Right ventricle myocardium inferior (tissue), 1 donor: ENCODE measurements at regions not wholly inside any gene's neighbourhood (a gene's known extent, or its start where the extent isn't known, plus 50 kb on each side); places are given as distances from the start of the nearest gene placed in this dataset.

Experiments used
- ATAC-seq: fragments of 200-7000 bp; cut with Tn5 transposase; one replicate; pipeline ENCODE4 v1.9.1; 2020; ENCODE audit warnings: mild to moderate bottlenecking, moderate library complexity
- DNase-seq: peaks from one replicate; pipeline ENCODE4 v3.0.0; 2021; ENCODE audit errors: missing footprints
- intact Hi-C: fragments of 100-400 bp; cut with DNase I; formaldehyde crosslinking; loops from one replicate; pipeline ENCODE4 v1.11.0; 2022
- donor health status: DM: no; HTN: yes; CAD: no; lungs with severe emphysema.

- intact Hi-C loops, result no loop called here
- ATAC-seq, result no peak
These were observed 463.7 kb upstream of the SEMA3A start for GRCh38 chr7:84658286-84658685.

GRCh38 chr7:84654273-84654672, 459.7 kb upstream of the SEMA3A start:
- intact Hi-C loops, result no loop called here
- ATAC-seq, result no peak
- DNase-seq, result no peak

More at GRCh38 chr7:84658286-84658685, 463.7 kb upstream of the SEMA3A start:
- no peak for DNase-seq

GRCh38 chr7:84651876-84652275, 457.3 kb upstream of the SEMA3A start:
- no peak for DNase-seq
- no peak for ATAC-seq
- intact Hi-C loops, result no loop called here

DNA sequence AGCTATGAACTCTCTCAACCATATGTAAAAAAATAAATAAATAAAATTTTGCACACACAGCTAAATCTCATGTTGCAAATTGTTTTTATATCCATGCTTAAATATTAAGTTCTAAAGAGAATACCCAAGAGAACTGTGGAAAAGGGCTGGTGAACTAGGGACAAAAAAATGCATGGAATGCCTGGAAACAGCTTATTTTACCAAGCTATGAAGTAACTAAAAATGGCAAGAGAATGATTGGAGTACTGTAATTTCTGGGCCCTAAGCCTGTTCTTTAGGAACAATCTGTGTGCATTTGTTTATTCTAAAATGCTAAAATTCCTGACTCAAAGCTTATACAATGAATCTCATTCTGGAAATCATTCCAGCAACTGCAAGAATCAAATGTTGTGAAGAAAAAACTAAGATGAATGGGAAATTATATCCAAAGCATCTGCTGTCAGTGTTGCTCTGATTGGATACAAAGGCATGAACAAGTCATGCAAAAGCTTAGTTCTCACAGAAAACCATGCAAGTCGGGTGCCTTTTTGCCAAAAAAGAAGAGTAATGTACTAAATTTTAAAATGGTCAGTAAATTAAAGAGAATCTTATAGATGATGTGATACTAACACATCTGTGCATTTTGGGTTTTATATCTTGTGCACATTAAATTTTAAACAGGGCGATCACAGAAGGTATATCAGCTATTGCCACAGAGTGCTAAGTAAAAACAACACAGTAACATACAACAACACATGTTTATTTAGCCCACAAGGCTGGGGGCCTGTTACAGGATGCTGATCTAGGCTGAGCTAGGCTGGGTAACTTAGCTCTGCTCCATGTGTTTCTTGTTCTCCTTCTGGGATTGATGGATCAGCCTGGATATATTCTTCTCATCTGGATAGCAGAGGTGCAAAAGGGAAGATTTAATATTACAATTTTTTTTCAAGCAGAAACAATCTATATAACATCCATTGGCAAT, 453.5 kb upstream of the SEMA3A start:
- DNase-seq, result no peak
- intact Hi-C loops, result no loop called here
- ATAC-seq, result no peak

GRCh38 chr7:84642611-84643010, 448.0 kb upstream of the SEMA3A start:
- no peak for DNase-seq
- ATAC-seq, result no peak
- intact Hi-C loops, result no loop called here

- ATAC-seq (no peak), DNase-seq (no peak)
- intact Hi-C loops, result no loop called here
These were observed 446.0 kb upstream of the SEMA3A start for GRCh38 chr7:84640637-84641036.

DNA sequence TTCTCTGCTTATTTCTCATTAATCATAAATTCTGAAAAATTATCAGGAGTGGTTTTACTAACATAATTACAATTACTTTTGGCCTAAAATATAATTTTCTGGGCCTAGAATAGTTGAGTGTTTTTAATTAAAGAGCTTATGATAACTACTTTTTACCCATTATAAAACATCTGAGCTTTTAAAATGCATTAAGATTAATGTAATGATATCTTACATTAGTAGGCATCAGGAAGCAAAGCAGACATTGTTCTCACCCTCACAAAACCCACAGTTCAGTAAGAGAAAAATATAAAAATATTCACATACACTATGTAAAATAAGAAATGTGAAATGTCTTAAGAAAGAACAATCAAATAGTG, 443.7 kb upstream of the SEMA3A start:
- DNase-seq, result no peak
- ATAC-seq, result no peak
- intact Hi-C loops, result no loop called here

- no peak for ATAC-seq
- DNase-seq, result no peak
- intact Hi-C loops, result no loop called here
These were observed 443.2 kb upstream of the SEMA3A start for GRCh38 chr7:84637568-84638338.

GRCh38 chr7:84631913-84632312, 437.3 kb upstream of the SEMA3A start:
- intact Hi-C loops, result no loop called here
- DNase-seq (no peak), ATAC-seq (no peak)

- DNase-seq, result no peak
- intact Hi-C loops, result no loop called here
- ATAC-seq, result no peak
These were observed 435.2 kb upstream of the SEMA3A start for GRCh38 chr7:84629640-84630318.

DNA sequence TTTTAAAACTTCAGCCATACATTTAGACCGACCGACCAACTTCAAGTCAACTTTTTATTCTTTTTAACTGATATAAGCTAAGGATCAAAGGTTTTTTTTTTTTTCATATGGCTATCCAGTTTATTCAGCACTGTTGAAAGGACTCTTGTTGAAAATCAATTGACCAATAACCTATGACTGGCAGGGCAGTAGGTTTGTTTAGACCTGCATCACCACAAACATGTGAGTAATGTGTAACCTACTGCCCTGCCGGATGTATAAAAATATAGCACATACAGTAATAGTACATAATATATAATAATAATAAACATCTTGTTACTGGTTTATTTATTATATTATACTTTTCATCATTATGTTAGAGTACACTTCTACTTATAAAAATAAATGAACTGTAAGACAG, 434.6 kb upstream of the SEMA3A start:
- ATAC-seq (no peak), DNase-seq (no peak)
- intact Hi-C loops, result no loop called here

DNA sequence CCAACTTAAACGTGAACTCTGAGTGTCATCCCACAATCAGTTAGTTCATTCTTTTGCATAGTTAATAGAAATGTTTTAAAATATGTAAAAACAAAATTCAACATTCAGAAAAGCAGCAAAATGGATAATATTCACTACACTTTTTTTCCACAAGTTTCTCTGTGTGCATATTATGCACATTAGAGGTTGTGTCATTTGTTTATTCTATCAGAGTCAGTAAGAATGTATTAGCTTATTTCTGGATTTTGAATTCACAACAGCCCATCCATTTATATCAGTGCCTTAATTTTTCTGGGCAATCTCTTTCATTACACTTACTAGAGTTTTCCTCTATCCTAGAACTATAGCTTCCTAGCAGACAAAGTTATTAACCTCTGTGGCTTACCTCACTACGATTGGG, 432.7 kb upstream of the SEMA3A start:
- DNase-seq (no peak), ATAC-seq (no peak)
- intact Hi-C loops, result no loop called here

DNA sequence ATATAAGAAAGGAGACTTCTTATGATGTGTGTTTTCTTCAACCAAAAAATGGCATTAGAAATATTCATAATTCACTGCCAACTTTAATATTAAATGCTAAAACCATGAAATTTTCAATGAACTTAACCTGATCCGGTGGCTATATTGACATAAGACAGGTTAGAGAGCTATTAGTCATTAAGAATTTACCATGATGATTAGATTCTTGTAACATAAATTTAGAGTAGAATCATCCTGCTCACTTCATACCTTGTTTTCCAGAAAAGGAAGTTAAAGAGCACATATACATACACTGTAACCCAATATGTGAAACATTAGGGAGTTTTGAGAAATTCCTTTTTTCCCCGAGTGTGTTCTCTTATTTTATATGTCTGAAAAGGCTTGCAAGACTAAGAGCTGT, 430.3 kb upstream of the SEMA3A start:
- DNase-seq (no peak), ATAC-seq (no peak)
- intact Hi-C loops, result no loop called here

GRCh38 chr7:84624527-84624926, 429.9 kb upstream of the SEMA3A start:
- intact Hi-C loops, result no loop called here
- DNase-seq (no peak), ATAC-seq (no peak)

DNA sequence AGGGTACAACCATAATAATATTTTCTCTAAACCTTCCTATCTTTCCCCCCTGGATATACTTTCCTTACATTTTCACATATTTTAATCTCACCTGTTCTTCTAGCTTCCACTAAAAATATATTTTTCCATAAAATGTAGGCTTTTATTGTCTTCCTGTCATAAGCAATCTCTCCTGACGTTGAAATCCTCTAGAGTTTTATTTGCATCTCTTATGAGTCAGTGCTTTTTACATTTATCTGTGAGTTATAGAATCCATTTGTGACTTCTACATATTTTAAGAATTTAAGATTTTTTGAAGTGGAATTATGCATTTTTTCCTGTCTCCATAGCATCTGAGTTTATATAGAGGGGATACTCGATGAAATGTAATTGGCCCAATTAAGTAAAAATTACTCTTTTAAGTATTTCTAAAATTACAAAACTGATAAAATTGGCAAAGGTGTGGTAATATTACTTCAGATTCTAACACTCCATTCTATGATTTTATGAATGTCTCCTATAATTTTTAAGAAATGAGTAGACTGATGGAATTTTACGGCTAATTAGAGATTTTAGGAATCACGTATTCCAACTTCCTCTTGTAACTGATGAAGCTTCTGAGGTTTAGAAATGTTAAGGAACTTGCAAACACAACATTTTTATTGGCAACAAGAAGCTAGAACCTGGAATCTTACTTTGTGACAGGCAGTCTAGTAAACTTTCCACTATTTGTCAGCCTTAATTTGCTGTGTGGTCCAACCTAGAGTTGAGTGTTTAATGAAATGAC, 422.9 kb upstream of the SEMA3A start:
- no peak for ATAC-seq
- intact Hi-C loops, result no loop called here
- no peak for DNase-seq

DNA sequence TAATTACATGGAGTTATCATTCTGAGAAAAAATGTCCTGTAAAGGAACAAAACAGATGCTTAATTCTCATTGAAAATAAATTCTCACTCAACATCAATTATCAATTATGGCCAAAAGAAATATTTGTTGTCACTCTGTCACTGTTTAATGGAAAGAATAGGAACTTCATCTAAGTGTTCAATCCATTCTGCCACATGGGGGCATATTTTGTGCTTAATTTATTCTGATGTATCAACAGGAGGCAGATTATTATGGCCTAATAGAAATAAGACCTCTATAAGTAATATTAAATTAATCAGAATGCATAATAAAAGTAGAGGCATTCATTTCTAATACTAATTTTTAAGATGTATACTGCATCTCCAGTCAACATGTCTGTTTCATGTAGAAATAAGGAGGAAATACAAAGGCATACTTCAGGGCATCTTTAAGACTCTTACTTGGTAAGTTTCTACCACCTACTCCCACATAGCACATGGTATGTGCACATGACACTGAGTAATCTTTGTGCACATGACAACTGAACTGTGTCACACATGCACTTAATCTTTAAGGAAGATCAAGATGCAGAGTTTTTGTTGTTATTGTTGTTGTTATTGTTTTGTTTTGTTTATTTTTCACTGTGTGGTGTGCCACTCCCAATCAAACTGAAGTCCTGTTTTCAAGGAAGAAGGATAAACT, 420.4 kb upstream of the SEMA3A start:
- intact Hi-C loops, result no loop called here
- ATAC-seq (no peak), DNase-seq (no peak)

- no peak for DNase-seq
- intact Hi-C loops, result no loop called here
- no peak for ATAC-seq
These were observed 418.5 kb upstream of the SEMA3A start for GRCh38 chr7:84612981-84613681.

DNA sequence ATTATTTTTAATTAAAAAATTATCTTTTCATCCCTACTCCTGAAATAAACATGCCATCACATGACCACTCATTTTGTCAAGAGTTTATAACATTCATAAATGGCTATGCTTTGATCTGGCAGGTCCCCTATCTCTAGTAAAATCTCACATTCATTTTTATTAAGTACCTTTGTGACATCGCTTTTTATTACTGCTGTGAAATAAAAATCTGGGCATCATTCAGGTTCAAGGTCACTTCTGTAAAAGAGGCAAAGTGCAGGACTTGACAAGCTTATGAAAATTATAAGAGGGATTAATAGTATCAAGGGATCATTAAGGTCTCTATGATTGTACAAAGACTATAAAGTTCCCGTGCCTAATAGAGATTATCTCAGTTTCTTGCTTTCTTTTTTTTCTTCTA, 416.8 kb upstream of the SEMA3A start:
- ATAC-seq (no peak), DNase-seq (no peak)
- intact Hi-C loops, result no loop called here
